DLD1 (cell line): ENCODE measurements at regions not wholly inside any gene's neighbourhood (a gene's known extent, or its start where the extent isn't known, plus 50 kb on each side); places are given as distances from the start of the nearest gene placed in this dataset.

Experiments
- in situ Hi-C: cut with HindIII; loops from 2 replicates; pipeline ENCODE4 v1.10.0; 2017; ENCODE audit warnings: low sequenced_read_pairs

DNA sequence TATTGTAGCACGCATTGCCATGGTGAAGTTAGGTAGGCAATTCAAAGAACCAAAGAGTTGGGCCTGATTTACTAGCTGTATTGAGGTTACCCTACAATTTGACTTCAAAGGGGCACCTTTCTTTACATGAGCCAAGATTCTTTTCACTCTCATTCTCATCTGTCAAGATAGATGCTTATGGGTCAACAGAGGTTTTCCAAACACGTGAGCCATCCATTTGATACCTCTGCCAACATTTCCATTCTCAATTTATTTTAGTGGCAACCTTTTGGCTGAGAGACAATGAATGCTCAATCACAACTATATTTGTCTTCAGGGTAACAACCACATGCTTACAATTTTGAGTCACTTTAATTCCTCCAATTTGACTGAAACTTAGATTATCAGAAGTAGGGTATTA, 370.6 kb upstream of the CDH20 start:
- in situ Hi-C loops, result no loop called here

DNA sequence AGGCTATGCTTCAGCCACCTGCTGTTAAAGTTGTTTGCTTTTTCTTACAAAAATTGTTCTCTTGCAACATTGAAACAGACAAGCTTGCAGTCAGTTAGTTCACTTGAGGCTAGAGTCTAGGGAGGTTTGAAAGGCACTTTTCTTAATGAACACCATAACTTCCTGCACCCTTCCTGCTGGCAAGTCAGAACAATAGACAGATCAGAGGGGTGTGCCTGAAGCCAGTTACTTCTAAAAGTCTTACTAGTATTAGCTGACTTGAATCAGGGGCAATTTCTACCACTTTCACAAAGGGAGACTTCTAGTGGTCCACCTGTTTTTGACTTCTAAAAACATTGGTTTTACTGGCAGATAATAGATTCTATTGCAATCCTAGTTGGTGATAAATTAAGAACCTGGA, 367.4 kb upstream of the CDH20 start:
- in situ Hi-C loops, result no loop called here

DNA sequence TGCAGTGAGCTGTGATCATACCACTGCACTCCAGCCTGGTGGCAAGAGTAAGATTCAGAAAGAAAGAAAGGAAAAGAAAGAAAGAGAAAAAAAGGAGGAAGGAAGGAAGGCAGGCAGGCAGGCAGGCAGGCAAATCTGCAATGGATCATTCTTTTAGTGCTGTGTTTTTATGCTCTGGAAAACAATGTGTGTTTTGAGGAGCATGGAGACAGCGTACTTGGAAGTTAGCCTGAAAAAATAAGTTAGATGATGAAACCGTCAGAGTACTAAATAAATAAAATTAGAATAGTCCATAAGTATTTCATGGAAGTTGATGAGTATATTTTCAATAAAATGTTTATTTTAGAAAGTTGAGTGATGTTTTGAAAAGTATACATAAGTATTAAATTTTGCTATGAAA, 366.4 kb upstream of the CDH20 start:
- in situ Hi-C loops, result no loop called here

DNA sequence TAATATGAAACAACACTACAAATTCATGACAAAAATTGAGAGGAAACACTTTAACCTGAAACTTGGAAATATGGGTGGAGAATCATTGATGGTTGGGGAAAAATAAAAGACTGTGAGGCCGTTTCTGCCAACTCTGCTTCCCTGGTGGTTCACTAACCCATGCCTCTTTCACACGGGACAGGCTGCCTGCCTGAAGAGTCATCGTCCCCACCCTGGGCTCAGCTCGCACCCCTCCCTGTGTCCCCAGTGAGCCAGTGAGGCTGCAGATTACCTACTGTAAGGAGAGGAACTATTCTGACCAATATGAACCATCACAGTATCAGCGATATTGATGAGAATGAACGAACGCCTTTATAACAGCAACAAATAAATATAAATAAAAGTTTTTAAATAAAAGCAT, 357.8 kb upstream of the CDH20 start:
- in situ Hi-C loops, result no loop called here

DNA sequence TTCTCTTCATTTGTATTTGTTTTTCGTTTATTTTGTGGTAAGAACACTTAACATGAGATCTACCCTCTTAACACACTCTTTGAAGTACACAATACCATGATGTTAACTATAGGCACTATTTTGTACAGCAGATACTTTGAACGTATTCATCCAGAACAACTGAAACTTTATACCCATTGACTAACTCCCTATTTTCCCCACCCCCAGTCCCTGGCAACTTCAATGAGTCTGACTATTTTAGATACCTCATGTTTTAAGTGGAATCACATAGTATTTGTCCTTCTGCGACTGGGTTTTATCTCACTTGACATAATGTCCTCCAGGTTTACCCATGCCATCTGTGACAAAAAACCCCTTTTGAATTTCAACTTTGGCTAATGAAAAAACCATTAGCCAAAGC, 356.3 kb upstream of the CDH20 start:
- in situ Hi-C loops, result no loop called here

DNA sequence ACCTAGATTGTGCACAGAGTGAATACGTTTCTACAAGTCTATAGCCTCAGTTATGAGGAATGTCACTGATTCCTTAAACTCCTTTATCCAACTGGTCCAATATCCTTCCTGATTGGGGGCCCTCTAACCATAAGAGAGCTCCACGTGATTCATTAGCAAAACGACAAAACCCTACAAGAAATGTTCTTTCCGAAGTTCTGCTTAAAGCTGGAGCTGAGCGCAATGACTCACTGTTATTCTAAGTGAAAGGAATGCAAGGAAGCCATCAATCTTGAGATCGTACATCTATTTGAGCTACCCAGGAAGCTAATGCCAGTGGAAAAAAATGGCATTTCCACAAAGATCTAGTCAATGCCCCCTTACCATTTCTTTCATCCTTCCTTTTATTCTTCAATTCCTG, 354.9 kb upstream of the CDH20 start:
- in situ Hi-C loops, result no loop called here

DNA sequence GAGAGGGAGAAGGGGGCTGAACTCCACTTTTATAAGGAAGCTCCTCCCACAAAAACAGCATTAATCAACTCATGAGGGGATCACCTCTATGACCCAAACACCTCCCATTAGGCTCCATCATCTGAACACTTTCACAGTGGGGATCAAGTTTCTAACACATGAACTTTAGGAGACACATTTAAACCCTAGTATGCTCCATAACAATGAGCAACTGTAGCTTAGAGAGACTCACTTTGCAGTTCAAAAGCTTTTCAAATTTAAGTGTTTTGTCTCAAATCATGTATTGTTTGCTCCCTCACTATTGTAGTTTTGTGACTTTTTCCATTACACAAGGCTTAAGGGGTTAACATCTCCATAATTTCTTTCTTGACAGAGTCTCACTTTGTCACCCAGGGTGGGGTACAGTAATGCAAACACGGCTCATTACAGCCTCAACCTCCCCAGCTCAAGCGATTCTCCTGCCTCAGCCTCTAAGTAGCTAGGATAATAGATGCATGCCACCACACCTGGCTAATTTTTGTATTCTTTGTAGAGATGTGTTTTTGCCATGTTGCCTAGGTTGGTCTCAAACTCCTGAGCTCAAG, 352.7 kb upstream of the CDH20 start:
- in situ Hi-C loops, result no loop called here

DNA sequence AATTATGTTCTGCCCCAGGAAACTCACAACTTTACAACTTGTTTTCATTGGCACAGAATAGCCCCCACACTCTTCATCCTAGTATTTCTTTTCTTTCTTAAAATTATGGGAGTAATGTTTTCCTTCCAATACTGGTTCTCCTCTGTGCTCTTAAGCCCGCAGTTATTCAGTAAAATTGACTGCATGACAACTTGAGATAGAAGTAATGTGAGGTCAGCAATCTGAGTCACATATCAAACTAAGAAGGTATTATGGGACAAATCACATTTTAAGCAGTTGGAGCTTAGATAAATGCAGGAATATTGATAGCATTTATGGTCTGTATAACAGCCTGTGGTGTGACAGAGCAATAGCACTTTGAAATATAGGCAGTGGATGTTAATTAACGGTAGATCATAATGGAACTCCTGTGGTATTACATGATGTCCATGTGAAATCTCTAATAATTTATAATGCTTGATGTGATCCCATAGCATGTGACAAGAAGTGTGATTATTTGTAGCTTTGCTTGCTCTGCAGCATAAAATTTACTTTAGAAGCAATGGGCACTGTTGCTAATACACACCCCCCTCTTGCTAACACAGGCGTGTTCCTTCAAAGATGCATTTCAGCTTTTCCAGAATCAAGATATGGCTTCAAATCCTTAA, 351.4 kb upstream of the CDH20 start:
- in situ Hi-C loops, result no loop called here

DNA sequence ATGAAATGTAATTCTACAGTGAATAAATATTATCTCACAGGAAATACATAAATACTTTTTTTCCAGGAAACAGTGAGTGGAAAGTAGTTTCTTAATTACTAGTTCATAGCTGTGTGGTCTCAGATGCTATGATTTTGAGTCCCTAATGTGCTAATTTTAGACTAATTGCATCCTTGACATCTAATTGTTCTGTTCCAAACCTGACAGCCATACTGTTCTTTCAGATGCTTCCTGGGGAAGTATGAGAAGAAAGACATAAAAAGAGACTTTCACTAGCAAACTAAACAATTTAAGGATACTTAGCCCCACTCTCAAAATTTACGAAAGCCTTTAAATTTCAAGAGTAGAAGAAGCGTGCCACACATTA, 350.9 kb upstream of the CDH20 start:
- in situ Hi-C loops, result no loop called here

DNA sequence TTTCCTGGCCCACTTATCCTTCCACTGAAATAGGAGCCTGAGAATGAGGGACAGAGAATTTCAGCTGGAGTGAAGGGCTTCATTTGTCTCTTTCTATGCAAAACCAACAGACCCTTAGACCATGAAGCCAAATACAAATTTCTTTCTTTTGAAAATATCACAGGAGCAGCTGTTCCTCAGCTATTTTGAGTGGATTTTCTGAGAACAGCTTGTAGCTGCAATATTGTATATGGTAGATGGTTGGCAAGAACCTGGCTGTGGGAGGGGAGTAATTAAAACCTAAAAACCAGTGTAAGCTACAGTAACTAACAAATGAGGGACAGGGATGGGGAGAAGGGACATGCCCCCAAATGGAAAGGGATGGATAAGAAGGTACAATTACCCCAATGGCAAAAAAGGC, 350.3 kb upstream of the CDH20 start:
- in situ Hi-C loops, result no loop called here

DNA sequence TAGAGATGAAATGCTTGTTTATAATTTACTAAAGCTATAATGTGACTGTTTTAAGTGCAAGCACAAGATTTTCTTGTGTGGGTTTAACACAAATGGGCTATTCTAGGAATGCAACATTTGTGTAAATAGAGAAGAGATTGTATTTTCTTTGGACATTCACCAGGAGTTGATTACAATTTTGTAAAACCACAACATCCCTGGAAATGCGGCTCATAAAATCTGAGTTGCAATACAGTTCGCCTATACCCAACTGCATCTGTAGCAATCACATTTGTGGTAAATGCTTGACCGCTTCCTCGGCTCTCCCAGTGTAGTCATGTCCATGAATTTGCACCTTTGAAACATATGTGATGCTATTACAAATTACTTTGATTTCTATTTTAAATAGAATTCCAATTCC, 348.7 kb upstream of the CDH20 start:
- in situ Hi-C loops, result no loop called here

DNA sequence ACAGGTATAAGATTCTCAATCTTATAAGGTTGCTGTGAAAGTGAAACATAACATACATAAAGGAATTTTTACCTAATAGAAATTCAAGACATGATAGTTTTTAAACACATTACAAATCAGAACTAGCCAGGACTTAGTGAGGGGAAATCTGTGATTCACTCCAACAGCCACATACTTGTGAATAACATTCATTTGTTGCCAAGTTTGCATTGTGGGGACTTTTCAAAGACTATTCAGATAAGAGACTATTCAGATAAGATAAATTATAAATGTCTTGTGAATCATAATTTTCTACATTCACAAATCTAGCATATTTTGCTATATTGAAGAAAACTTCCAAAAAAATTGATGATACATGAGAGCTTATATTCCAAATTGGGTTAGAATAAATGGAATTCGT, 345.3 kb upstream of the CDH20 start:
- in situ Hi-C loops, result no loop called here

DNA sequence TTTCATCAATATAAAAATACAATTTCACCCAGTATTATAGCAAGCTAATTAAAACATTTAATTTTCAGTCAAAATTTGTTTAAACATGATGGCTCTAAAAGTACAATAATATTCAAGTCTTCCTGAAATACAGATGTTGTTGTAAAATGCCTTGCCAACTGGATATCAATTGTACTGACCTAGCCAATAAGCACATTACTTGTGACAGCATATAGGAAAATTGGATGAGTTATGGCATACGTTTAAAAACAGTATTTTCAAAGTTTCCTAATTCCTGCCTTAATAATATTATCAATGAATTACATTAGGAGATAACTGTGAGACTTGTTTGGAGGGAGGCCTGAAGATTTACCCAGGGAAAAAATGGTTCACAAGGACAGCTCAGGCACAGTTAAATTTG, 336.9 kb upstream of the CDH20 start:
- in situ Hi-C loops, result no loop called here

DNA sequence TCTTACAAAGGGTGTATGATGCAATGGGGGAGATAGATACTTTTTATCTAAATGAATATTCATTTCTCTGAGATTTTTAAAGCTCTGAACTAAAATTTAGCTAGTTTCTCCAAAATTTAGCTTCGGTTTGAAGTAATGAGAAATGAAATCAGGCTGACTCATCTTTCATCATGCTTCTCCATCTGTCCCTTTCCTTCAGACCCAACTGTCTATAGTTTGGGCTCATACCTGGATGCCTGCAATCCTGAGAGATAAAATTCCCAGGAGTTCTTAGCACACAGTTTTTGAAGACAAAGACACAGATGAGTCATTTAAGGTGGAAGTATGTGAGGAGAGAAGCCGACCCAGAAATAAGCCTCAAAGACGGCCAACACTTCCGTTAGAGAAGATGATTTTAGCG, 336.4 kb upstream of the CDH20 start:
- in situ Hi-C loops, result no loop called here

DNA sequence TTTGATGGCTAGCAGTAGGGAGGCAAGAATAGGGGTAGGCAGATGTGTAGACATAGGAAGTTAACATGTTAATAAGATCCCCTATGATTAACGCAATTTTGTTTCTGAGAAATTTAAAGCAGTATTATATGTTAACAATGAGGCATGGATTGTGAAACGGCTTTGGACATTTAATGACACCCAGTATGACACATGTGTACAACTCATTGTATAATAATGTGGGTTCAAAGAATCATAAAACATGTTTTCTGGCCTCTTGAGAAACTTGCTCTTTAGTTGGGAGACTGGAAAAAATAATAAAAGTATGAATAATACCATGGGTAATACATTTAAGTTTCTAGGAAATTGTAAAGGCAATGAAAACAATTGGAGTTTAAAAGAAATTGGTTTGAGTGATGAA, 332.1 kb upstream of the CDH20 start:
- in situ Hi-C loops, result no loop called here

DNA sequence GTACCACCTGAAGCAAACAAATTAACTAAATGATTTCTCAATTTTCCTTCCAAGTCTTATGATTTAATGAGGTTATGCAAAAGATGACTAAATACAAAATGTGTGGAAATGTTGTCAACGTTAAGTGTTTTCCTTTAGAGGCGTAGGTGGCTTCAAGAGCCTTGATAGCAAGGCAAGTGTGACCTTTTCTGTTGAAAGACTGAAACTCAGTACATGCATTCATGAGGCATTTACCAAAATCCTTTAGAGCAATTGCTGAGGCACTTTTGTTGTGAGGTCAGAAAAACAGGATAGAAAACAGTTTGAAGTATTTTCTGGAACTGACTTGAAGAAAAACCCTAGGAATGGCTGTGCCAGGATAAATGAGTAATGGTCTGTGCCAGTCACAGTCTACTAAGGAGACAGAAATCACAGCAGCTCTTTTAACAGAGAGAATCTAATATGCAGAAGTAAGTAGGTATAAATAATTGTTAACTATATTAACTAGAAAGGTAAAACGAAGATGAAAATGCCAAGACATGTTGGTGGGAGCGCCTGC, 326.5 kb upstream of the CDH20 start:
- in situ Hi-C loops, result no loop called here

DNA sequence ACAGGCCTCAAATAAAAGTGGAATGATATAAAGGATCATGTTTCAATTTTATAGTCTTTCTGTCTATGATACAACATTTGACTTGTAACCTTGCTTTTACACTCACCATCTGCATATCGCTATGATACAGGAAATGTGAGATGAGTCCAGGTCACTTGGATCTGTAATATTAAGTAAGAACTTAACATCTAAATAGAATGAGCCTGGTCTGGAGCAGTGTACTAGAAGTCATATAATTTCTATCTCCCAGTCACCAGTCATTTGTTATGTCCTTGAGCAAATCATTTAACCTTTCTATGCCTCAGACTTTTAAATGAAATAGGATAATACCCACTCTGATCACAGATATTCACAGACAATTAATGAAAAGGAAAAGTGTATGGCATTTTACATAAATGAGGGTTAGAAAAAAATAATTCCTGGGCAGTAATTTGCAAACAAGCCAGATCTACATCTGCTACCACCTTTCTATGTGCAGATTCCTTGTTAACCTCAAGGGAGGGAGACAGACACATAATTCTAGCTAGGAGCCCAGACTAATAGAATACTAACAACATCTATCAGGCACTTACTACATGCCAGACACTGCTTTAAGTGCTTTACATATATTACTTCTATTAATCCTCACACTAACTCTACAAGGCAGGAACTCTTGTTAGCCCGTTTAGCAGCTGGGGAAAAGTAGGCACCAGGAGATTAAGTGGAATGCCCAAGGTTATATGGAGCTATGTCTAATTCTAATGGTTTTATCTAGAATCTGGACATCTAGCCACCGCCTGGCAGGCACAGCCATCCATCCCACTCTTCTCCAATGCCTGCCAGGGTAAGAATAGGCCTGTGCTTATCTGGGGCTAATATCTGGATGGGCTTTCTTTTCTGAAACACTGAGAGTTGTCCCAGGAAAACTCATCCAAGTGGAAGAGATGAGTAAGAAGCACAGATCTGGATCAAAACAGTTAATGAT, 313.6 kb upstream of the CDH20 start:
- in situ Hi-C loops, result no loop called here

DNA sequence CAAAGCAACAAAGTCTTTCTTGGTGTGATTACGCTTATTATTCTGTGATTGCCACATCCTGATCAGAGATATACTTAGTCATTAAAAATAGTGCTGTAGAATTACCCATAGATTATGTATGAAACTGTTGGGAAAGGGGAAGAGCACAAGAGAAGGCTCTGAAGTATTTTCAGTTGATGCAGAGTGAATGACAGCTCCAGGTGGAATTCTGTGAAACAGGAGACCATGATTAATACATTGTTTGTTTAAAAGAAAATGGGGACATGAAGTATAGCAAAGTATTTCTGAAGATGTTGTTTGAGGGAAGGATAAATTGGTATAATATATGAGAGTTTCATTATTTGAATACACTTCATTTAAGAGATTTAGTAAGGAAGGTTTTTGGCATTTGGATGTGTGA, 307.6 kb upstream of the CDH20 start:
- in situ Hi-C loops, result no loop called here

DNA sequence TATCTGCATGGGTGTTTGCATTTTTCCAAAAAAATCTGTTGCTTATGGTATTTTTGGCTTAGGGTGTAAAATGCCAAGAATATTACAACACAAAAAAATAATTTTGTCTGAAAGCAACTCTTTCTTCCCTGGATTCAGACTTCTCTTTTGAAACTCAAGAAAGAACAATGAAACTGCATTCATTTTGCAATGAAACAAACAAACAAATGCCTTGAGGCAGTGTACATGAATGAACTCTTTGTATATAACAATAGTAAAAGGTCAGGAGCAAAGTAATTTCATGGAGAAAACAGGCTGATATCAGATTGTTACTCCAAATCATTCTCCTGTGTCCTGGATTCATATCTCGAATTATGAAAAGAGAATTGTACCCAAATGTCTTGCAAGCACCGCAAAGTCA, 301.6 kb upstream of the CDH20 start:
- in situ Hi-C loops, result no loop called here

DNA sequence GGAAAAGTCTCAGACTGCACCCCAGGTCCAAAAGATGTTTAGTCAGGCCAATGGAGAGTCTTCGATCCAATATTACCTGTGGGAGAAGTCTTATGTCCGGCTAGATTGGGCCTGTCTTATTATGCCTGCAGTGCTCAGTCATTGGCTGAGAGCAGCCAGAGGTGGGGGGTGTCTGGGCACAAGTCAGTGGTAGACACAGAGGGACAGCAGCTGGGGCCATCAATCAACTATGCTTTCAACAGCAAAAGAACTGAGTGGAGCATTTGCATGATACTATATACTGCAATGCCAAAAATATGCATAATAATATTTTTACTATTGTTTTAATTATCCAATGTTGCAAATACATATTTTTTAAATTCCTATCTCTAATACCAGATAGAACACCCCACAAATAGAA, 298.6 kb upstream of the CDH20 start:
- in situ Hi-C loops, result no loop called here

DNA sequence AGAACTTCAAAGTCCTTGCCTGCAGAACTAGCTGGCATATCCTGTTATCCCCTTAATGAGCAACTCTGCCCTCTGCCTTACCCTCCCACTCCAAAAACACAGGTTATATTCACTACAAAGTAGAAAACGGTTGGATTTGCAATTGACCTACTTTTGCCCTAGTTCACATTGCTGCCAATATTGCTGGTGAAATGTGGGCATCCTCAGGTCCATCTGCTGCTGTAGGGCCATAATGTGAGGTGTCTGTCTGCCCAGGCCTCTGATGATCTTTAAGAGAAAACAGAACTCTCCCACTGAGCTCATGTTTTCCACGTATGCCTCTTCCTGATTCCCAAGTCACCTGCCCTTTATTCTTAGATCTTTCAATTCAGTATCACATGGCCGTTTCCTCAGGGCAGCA, 294.0 kb upstream of the CDH20 start:
- in situ Hi-C loops, result no loop called here

DNA sequence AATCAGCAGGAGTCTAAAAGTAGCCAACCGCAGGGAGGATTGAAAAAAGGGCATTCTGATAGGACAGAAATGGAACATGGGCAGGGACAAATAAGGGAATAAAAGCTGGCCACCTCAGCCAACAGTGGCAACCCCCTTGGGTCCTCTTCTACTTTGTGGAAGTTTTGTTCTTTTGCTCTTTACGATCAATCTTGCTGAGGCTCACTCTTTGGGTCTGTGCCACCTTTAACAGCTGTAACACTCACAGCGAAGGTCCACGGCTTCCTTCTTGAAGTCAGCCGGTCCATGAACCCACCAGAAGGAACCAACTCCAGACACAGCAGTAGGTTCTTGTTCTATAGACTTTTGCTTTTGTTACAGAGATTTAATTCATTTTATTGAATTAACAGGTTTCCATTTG, 285.4 kb upstream of the CDH20 start:
- in situ Hi-C loops, result no loop called here
